GM20000 (cell line): ENCODE measurements at regions not wholly inside any gene's neighbourhood (a gene's known extent, or its start where the extent isn't known, plus 50 kb on each side); places are given as distances from the start of the nearest gene placed in this dataset.

Experiments
- DNase-seq: peaks from one replicate; pipeline ENCODE4 v3.0.0; 2012; ENCODE audit warnings: low spot score
- TF ChIP-seq, protein P1 (sequence below): IDR thresholded peaks from 2 replicates; pipeline ENCODE4 v1.5.1; 2012; ENCODE audit warnings: mild to moderate bottlenecking, control low read depth; ENCODE audit errors: extremely low read depth, missing control alignments

DNA sequence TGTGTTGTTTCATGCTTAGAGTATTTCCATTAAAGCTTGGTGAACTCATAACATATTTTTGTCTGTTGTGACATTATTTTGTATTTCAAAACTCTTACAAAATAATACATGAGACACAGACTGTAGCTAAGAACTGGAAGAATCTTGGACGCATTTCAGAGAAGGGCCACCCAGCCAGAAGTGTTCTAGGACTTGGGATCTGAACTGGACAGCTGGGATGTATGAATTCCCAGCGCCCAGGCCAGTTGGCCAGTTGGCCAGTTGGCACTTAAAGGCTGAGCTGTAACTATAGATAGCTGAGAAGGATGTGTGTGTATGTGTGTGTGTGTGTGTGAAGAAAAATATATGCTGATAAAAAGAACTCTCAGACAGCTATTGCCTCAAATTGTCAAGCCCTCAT lies 193.4 kb upstream of the GPR101 start:
- no peak for DNase-seq
- TF ChIP-seq, protein P1, sequence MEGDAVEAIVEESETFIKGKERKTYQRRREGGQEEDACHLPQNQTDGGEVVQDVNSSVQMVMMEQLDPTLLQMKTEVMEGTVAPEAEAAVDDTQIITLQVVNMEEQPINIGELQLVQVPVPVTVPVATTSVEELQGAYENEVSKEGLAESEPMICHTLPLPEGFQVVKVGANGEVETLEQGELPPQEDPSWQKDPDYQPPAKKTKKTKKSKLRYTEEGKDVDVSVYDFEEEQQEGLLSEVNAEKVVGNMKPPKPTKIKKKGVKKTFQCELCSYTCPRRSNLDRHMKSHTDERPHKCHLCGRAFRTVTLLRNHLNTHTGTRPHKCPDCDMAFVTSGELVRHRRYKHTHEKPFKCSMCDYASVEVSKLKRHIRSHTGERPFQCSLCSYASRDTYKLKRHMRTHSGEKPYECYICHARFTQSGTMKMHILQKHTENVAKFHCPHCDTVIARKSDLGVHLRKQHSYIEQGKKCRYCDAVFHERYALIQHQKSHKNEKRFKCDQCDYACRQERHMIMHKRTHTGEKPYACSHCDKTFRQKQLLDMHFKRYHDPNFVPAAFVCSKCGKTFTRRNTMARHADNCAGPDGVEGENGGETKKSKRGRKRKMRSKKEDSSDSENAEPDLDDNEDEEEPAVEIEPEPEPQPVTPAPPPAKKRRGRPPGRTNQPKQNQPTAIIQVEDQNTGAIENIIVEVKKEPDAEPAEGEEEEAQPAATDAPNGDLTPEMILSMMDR, result no peak

DNA sequence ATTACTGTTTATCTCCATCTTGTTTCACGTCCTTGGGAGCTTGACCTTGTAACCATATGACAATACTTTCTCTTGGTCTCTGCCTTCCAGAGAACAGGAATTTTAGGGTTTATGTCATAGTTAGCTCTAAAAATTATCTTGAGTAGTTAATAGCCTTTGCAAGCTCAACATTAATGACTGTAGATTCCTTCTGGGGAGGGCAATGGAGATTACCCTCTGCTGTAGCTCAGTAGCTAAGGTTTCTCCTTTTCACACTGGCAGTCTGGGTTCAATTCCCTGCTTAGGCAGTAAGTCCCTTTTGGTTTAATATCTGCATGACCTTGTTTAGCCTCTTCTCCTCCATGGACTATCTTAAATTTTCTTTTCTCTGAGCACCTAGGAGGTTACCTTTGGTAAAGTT lies 181.7 kb upstream of the GPR101 start:
- DNase-seq, result no peak
- TF ChIP-seq, protein P1, result no peak

DNA sequence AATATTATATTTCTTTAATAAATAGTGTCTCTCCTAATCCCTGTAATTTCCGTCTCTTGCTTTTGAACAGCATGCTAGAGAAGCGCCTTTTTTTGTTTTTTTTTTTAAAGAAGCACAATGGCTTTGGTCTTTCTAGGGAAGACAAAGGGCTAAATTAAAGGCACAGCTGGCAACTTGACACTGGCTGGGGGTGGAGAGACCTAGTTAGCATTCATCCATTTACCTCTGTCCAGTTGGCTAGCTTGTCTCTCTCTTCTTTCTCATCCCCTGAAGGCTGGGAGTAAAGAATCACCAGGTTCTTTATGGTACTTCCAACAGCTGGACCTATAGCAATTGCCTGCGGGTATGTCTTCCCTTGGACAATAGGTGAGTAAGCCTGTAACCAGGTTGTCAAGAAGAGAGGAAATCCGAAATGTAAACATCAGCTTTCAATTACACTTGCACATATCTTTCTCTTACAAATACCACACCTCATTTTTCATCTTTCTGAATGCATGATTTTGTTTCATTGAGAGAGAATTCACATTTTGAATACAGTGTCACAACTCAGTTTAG lies 178.4 kb upstream of the GPR101 start:
- DNase-seq, result no peak
- TF ChIP-seq, protein P1, result no peak

DNA sequence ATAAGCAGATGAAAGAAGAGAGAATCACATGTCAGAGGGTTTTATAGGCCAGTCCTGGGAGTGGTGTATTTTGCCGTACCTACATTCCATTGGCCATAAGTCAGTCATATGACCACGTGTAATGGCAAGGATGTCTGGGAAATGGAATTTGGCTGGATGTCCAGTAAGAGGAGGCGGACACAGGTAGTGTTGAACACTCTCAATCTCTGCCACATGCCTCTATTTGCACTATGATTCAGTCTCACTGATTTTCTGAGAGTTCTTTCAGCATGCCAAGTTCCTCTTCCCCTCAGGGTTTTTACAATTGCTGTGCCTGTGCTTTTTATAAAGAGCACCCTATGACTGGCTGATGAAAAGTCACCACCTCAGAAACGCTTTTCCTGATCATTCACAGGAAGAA lies 164.2 kb upstream of the GPR101 start:
- DNase-seq, result no peak
- TF ChIP-seq, protein P1, result no peak

DNA sequence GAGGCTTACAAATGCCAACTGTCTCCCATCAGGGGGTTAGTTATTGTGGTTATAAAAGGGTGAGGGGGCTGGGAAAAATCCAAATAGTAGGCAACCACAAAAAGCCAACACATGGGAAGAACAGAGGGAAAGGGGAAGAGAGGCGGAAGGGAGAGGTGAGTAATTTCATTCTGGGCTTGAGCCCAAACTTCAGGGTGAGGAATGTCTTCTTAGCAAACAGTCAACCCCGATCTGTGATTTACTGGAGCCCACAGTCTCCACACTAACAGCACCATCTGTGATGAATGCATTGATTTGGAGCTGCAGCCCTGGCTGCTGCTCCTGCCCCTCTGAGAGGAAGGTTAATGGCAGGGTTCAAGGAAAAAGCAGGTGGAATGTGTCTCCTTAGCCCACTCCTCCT lies 162.2 kb upstream of the GPR101 start:
- DNase-seq, result no peak
- TF ChIP-seq, protein P1, result no peak

DNA sequence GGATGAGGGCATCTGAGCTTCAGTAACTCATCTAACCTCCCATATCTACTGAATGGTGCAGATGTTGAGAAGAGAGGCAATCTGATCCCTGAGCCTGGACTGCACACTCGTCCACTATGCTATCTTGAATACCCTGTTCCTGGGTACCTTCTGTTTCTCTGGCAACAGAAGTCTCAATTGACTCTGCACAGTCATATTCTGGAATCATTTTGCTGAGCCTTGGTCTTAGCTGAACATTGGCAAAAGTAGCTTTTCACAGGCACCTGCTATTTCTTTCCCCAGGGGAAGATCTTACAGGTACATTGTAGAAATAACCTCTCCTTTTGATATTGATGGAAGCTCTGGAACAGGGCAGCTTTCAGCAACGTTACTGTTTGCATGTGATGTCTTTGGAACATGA lies 161.5 kb upstream of the GPR101 start:
- TF ChIP-seq, protein P1, result no peak
- no peak for DNase-seq

DNA sequence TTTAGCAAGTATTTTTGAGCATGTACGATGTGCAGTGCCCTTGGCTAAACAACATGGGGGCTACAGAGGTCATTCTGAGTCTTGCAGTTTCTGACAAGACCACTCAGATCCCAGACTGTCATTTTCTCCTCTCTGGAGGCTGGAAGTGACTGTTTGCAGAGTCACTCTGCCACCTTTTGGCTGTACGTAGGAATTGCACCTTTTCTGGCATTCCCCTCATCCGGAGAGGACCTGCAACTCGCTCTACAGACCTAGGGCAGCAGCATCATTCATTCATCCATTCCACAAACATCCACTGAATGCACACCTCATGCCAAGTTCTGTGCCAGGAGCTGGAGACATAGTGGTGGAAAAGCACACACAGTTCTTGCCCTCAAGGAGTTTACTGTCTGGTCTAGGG lies 160.4 kb upstream of the GPR101 start:
- peak; percentile 6 for DNase-seq
- TF ChIP-seq, protein P1, result no peak
